NT2/D1 (cell line): ENCODE measurements at regions not wholly inside any gene's neighbourhood (a gene's known extent, or its start where the extent isn't known, plus 50 kb on each side); places are given as distances from the start of the nearest gene placed in this dataset.

Source experiments
- DNase-seq: peaks from one replicate; pipeline ENCODE4 v3.0.0-alpha.2; 2011; ENCODE audit warnings: low read depth, low spot score
- H3K27me3 ChIP-seq: 2 replicates; pipeline ENCODE4 v1.6.0; 2011; ENCODE audit warnings: mild to moderate bottlenecking; ENCODE audit not compliant: insufficient read length, insufficient read depth
- H3K36me3 ChIP-seq: 2 replicates; pipeline ENCODE4 v1.6.1; 2011; ENCODE audit warnings: mild to moderate bottlenecking, low read length, mixed read lengths; ENCODE audit not compliant: insufficient read depth, insufficient read length
- H3K4me1 ChIP-seq: 2 replicates; pipeline ENCODE4 v1.5.1; 2011; ENCODE audit not compliant: insufficient read depth, insufficient read length
- H3K4me3 ChIP-seq: 2 replicates; pipeline ENCODE4 v1.5.1; 2011; ENCODE audit warnings: low read depth; ENCODE audit not compliant: insufficient read length
- H3K9ac ChIP-seq: 2 replicates; pipeline ENCODE4 v1.6.0; 2011; ENCODE audit warnings: low read depth; ENCODE audit not compliant: insufficient read length
- H3K9me3 ChIP-seq: 2 replicates; pipeline ENCODE4 v1.5.1; 2011; ENCODE audit warnings: mild to moderate bottlenecking, low read length; ENCODE audit not compliant: insufficient read depth
- SUZ12 ChIP-seq: IDR thresholded peaks from 2 replicates; pipeline ENCODE4 v1.6.1; 2011; ENCODE audit not compliant: insufficient read length, insufficient read depth; ENCODE audit errors: extremely low read depth
- YY1 ChIP-seq: IDR thresholded peaks from 2 replicates; pipeline ENCODE4 v1.6.1; 2011; ENCODE audit not compliant: insufficient read length, insufficient read depth
- ZNF274 ChIP-seq: IDR thresholded peaks from 2 replicates; pipeline ENCODE4 v1.6.1; 2011; ENCODE audit warnings: mild to moderate bottlenecking, low read depth, low read length

GRCh38 chr4:166229799-166230198 lies 356.8 kb downstream of the TLL1 start:
- H3K4me3 ChIP-seq: no peak overlapping the region
- H3K27me3 ChIP-seq: no peaks in the 10 kb centered on the region
- H3K9ac ChIP-seq: no peak overlapping the region
- TF ChIP-seq SUZ12 (no peak), YY1 (no peak), ZNF274 (no peak)
- no peaks in the 10 kb centered on the region for H3K4me1 ChIP-seq
- H3K9me3 ChIP-seq: no peaks in the 10 kb centered on the region; the same call in 1 of the 2 replicates
- DNase-seq: no peak
- H3K36me3 ChIP-seq: peaks cover 4% of the 10 kb centered on the region

- H3K4me1 ChIP-seq: no peaks in the 10 kb centered on the region
- H3K36me3 ChIP-seq: peaks cover 4% of the 10 kb centered on the region
- DNase-seq: no peak
- no peak for TF ChIP-seq YY1
- TF ChIP-seq ZNF274: no peak
- no peak for TF ChIP-seq SUZ12
- H3K9me3 ChIP-seq: no peaks in the 10 kb centered on the region; the same call in 1 of the 2 replicates
- H3K4me3 ChIP-seq: no peak overlapping the region
- H3K27me3 ChIP-seq: no peaks in the 10 kb centered on the region
- H3K9ac ChIP-seq: no peak overlapping the region
Observed at GRCh38 chr4:166230841-166231240, 357.8 kb downstream of the TLL1 start.

- Histone ChIP-seq H3K4me3 (no peak overlapping the region), H3K27me3 (no peaks in the 10 kb centered on the region), H3K9ac (no peak overlapping the region), H3K4me1 (no peaks in the 10 kb centered on the region), H3K36me3 (no peaks in the 10 kb centered on the region), H3K9me3 (no peaks in the 10 kb centered on the region)
- DNase-seq: no peak
- TF ChIP-seq YY1 (no peak), ZNF274 (no peak), SUZ12 (no peak)
Observed at GRCh38 chr4:166239354-166239753, 366.3 kb downstream of the TLL1 start.

GRCh38 chr4:166252487-166253402 lies 379.7 kb downstream of the TLL1 start:
- no peaks in the 10 kb centered on the region for H3K27me3 ChIP-seq
- H3K36me3 ChIP-seq: no peaks in the 10 kb centered on the region
- H3K4me1 ChIP-seq: no peaks in the 10 kb centered on the region
- no peak for DNase-seq
- TF ChIP-seq ZNF274 (no peak), SUZ12 (no peak)
- H3K9ac ChIP-seq: no peak overlapping the region
- H3K9me3 ChIP-seq: no peaks in the 10 kb centered on the region
- H3K4me3 ChIP-seq: no peak overlapping the region

GRCh38 chr4:166257276-166257675 lies 384.2 kb downstream of the TLL1 start:
- DNase-seq: no peak
- no peak overlapping the region for H3K4me3 ChIP-seq
- no peak overlapping the region for H3K9ac ChIP-seq
- H3K4me1 ChIP-seq: no peaks in the 10 kb centered on the region
- H3K27me3 ChIP-seq: no peaks in the 10 kb centered on the region
- TF ChIP-seq ZNF274 (no peak), SUZ12 (no peak), YY1 (no peak)
- H3K9me3 ChIP-seq: no peaks in the 10 kb centered on the region
- H3K36me3 ChIP-seq: no peaks in the 10 kb centered on the region

- no peaks in the 10 kb centered on the region for H3K4me1 ChIP-seq
- DNase-seq: no peak
- H3K9ac ChIP-seq: no peak overlapping the region
- TF ChIP-seq SUZ12: no peak
- TF ChIP-seq YY1: no peak
- no peak for TF ChIP-seq ZNF274
- no peaks in the 10 kb centered on the region for H3K36me3 ChIP-seq
- H3K9me3 ChIP-seq: no peaks in the 10 kb centered on the region
- no peak overlapping the region for H3K4me3 ChIP-seq
- H3K27me3 ChIP-seq: no peaks in the 10 kb centered on the region
Observed at GRCh38 chr4:166257891-166258290, 384.9 kb downstream of the TLL1 start.

- no peak overlapping the region for H3K9ac ChIP-seq
- H3K4me1 ChIP-seq: no peaks in the 10 kb centered on the region
- no peaks in the 10 kb centered on the region for H3K9me3 ChIP-seq
- H3K27me3 ChIP-seq: no peaks in the 10 kb centered on the region
- DNase-seq: no peak
- no peaks in the 10 kb centered on the region for H3K36me3 ChIP-seq
- TF ChIP-seq ZNF274: no peak
- no peak for TF ChIP-seq YY1
- TF ChIP-seq SUZ12: no peak
- H3K4me3 ChIP-seq: no peak overlapping the region
Observed at GRCh38 chr4:166259081-166259480, 386.0 kb downstream of the TLL1 start.
